ENCODE measurements at regions not wholly inside any gene's neighbourhood (a gene's known extent, or its start where the extent isn't known, plus 50 kb on each side); places are given as distances from the start of the nearest gene placed in this dataset.

DNA sequence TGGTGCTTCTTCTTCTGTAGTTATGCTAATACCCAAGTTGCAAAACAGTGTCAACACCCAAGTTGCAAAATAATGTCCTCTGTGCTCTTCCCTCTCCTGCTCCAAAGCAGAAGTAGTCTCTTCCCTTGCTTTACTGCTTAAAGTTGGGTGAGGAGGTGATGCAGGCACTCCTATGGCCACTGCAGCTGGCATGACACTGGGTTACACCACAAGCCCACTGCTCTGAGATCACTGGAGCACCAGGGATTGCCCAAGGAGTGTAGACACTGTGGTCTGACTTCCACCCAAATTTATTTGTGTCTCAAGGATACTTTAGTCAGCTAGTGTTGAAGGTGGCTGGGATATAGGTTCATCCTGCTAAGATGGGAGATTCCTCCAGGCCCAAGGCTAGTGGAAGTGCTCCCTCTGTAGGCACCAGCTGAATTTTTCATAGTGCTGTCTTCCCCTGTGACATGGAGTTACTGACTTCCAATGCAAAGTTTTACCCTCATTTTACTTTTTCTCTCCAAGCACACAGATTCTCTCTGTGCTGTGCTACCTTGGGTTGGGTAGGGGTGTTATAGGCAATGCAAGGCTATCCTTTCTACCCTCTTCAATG is 196.2 kb upstream of the TENT5D start:
- TF ChIP-seq CTCF (IDR thresholded peaks at IDR 0.05; ENCODE audit: borderline replicate concordance, control extremely low read depth, extremely low read depth, insufficient read depth, missing control alignments) = no peak
- DNase-seq (ENCODE audit: low spot score) = no peak
- in situ Hi-C loops (cut with MboI; ENCODE audit: low sequenced_read_pairs, unreplicated experiment) = no loop called here

DNA sequence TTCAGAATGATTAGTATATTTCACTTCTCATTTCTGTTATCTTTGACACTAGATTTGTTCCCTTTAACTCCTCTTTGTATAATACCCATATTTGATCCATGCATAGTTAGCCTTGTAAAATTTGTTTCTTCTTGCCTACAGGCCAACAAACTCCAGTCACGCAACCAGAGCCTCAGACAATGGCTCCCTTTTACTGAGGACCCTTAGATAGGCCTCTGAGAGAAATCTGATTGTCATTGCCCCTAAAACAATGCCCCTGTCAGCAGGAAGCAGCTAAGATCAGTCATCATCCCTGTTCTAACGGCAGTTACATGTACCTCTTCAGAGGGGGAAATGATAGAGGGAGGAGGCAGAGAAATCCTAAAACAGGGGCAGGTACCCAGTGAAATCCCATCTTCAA is 190.6 kb upstream of the TENT5D start:
- in situ Hi-C loops (cut with MboI; ENCODE audit: low sequenced_read_pairs, unreplicated experiment) = no loop called here
- no peak for TF ChIP-seq CTCF (IDR thresholded peaks at IDR 0.05; ENCODE audit: borderline replicate concordance, control extremely low read depth, extremely low read depth, insufficient read depth, missing control alignments)
- DNase-seq (ENCODE audit: low spot score) = no peak

DNA sequence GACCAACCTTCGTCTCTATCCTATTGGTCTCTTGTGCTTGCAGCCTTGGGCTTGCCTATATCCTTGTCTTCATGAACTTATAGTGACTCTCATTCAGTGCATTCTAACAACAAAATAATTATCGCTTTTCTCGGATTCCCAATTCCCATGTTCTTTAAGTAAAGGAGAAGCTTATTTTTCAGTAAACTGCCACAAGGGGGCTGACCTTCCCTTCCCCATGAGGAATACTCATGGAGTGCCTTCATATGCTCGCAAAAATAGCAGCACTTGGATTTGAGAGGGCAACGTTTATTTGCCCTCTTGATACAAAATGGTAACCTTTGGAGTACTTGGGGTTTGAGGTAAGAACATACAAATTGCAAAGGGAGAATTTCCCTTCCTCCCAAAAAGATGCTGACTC is 183.2 kb upstream of the TENT5D start:
- in situ Hi-C loops (cut with MboI; ENCODE audit: low sequenced_read_pairs, unreplicated experiment) = no loop called here
- no peak for DNase-seq (ENCODE audit: low spot score)
- no peak for TF ChIP-seq CTCF (IDR thresholded peaks at IDR 0.05; ENCODE audit: borderline replicate concordance, control extremely low read depth, extremely low read depth, insufficient read depth, missing control alignments)

- no peak for TF ChIP-seq CTCF (IDR thresholded peaks at IDR 0.05; ENCODE audit: borderline replicate concordance, control extremely low read depth, extremely low read depth, insufficient read depth, missing control alignments)
- no peak for DNase-seq (ENCODE audit: low spot score)
- in situ Hi-C loops (cut with MboI; ENCODE audit: low sequenced_read_pairs, unreplicated experiment) = no loop called here
These were observed 174.0 kb upstream of the TENT5D start for GRCh38 chrX:80246271-80246670.

DNA sequence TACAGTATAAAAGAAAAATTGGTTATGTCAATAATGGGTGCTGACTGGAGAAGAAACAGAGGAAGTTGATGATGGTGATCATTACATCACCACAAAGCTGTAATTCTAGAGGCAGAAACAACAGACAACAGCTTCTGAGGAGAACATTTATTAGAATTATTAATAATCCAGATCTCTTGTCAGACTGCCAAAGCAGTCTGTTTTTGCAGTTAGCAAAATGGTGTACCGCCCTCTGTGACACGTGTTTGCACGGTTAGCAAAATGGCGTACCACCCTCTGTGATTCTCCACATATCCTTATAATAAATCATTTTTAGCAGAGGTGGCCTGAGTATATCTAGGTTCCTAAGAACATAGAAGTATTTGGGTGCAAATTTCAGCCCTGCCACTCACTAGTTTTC is 154.0 kb upstream of the TENT5D start:
- in situ Hi-C loops (cut with MboI; ENCODE audit: low sequenced_read_pairs, unreplicated experiment) = no loop called here
- no peak for DNase-seq (ENCODE audit: low spot score)
- TF ChIP-seq CTCF (IDR thresholded peaks at IDR 0.05; ENCODE audit: borderline replicate concordance, control extremely low read depth, extremely low read depth, insufficient read depth, missing control alignments) = no peak

- in situ Hi-C loops (cut with MboI; ENCODE audit: low sequenced_read_pairs, unreplicated experiment) = no loop called here
- no peak for DNase-seq (ENCODE audit: low spot score)
- no peak for TF ChIP-seq CTCF (IDR thresholded peaks at IDR 0.05; ENCODE audit: borderline replicate concordance, control extremely low read depth, extremely low read depth, insufficient read depth, missing control alignments)
These were observed 153.3 kb upstream of the TENT5D start for GRCh38 chrX:80266979-80267378.

DNA sequence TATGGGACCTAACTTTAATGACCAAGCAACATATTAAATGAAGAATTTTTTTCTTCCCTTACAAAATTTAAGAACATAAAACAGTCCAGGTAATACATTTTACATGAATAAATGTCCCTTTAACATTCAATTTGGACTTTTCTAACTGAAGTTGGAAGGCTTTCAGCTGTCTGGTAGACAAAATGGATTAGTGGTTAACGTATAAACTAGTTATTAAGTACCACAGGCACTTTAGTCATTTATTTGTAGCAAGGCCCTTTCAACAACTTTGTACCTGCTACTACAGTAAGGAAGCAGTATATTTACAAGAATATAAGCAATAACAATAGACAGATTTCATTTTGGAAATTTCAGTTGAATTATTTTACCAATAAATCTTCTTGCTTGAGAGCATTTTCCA is 152.5 kb upstream of the TENT5D start:
- no peak for DNase-seq (ENCODE audit: low spot score)
- in situ Hi-C loops (cut with MboI; ENCODE audit: low sequenced_read_pairs, unreplicated experiment) = no loop called here
- TF ChIP-seq CTCF (IDR thresholded peaks at IDR 0.05; ENCODE audit: borderline replicate concordance, control extremely low read depth, extremely low read depth, insufficient read depth, missing control alignments) = no peak
